Hepatic stellate cell (primary cell): ENCODE measurements at regions not wholly inside any gene's neighbourhood (a gene's known extent, or its start where the extent isn't known, plus 50 kb on each side); places are given as distances from the start of the nearest gene placed in this dataset.
"Not testable (repeated sequence)": the region's sequence is repeated elsewhere in the genome, so short reads cannot be mapped to it uniquely, and the experiment has no call there.

Experiments
- DNase-seq: peaks from one replicate; pipeline ENCODE4 v3.0.0; 2011; ENCODE audit warnings: low spot score

- no peak for DNase-seq
These were observed 67.3 kb upstream of the ATP2B1 start for GRCh38 chr12:89775986-89776365.

GRCh38 chr12:89775063-89775985 is 66.7 kb upstream of the ATP2B1 start:
- no peak for DNase-seq

GRCh38 chr12:89774645-89775044 is 66.0 kb upstream of the ATP2B1 start:
- DNase-seq = no peak

- no peak for DNase-seq
These were observed 61.8 kb upstream of the ATP2B1 start for GRCh38 chr12:89770391-89770790.

- DNase-seq = no peak
These were observed 60.8 kb upstream of the ATP2B1 start for GRCh38 chr12:89769483-89769818.

- peak; percentile 54 for DNase-seq
These were observed 60.2 kb upstream of the ATP2B1 start for GRCh38 chr12:89768586-89769482.

GRCh38 chr12:89765959-89766824 is 57.6 kb upstream of the ATP2B1 start:
- DNase-seq = no peak

GRCh38 chr12:89764164-89764563 is 55.5 kb upstream of the ATP2B1 start:
- not testable (repeated sequence) for DNase-seq

- no peak for DNase-seq
These were observed 54.0 kb upstream of the ATP2B1 start for GRCh38 chr12:89762498-89763170.

- DNase-seq = no peak
These were observed 52.1 kb upstream of the ATP2B1 start for GRCh38 chr12:89760783-89761182.
